ENCODE measurements at regions not wholly inside any gene's neighbourhood (a gene's known extent, or its start where the extent isn't known, plus 50 kb on each side); places are given as distances from the start of the nearest gene placed in this dataset.

GRCh38 chr13:55073000-55073399 lies 2044.4 kb downstream of the OLFM4 start:
- TF ChIP-seq, protein P1, sequence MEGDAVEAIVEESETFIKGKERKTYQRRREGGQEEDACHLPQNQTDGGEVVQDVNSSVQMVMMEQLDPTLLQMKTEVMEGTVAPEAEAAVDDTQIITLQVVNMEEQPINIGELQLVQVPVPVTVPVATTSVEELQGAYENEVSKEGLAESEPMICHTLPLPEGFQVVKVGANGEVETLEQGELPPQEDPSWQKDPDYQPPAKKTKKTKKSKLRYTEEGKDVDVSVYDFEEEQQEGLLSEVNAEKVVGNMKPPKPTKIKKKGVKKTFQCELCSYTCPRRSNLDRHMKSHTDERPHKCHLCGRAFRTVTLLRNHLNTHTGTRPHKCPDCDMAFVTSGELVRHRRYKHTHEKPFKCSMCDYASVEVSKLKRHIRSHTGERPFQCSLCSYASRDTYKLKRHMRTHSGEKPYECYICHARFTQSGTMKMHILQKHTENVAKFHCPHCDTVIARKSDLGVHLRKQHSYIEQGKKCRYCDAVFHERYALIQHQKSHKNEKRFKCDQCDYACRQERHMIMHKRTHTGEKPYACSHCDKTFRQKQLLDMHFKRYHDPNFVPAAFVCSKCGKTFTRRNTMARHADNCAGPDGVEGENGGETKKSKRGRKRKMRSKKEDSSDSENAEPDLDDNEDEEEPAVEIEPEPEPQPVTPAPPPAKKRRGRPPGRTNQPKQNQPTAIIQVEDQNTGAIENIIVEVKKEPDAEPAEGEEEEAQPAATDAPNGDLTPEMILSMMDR (IDR thresholded peaks at IDR 0.05) = no peak
- Histone ChIP-seq H3K27me3 (no peaks in the 10 kb centered on the region), H3K9me3 (no peaks in the 10 kb centered on the region), H3K27ac (no peak overlapping the region), H3K4me1 (no peaks in the 10 kb centered on the region), H3K4me3 (no peak overlapping the region), H3K36me3 (no peaks in the 10 kb centered on the region)
- DNase-seq (ENCODE audit: low spot score) = no peak

DNA sequence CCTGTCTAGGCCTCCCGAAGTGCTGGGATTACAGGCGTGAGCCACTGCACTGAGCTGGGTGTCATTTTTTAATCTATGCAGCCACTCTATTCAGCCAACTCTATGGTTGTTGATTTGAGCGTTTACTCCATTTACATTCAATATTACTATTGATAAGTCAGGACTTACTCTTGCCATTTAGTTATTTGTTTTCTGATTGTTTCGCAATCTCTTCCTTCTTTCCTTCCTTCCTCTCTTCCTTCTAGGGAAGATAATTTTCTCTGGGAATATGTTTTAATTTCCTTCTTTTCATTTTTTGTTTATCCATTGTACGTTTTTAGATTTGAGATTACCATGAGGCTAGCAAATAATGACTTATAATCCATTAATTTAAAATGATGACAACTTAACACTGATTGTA lies 2056.0 kb downstream of the OLFM4 start:
- H3K27ac ChIP-seq = no peak overlapping the region
- H3K9me3 ChIP-seq = no peaks in the 10 kb centered on the region
- H3K36me3 ChIP-seq = no peaks in the 10 kb centered on the region
- TF ChIP-seq, protein P1 (IDR thresholded peaks at IDR 0.05) = no peak
- no peaks in the 10 kb centered on the region for H3K27me3 ChIP-seq
- no peak overlapping the region for H3K4me3 ChIP-seq
- DNase-seq (ENCODE audit: low spot score) = no peak
- no peaks in the 10 kb centered on the region for H3K4me1 ChIP-seq

GRCh38 chr13:55087085-55087484 lies 2053.6 kb upstream of the PRR20A start:
- Histone ChIP-seq H3K9me3 (no peaks in the 10 kb centered on the region), H3K27ac (no peak overlapping the region), H3K36me3 (no peaks in the 10 kb centered on the region), H3K27me3 (no peaks in the 10 kb centered on the region), H3K4me3 (no peak overlapping the region), H3K4me1 (no peaks in the 10 kb centered on the region)
- no peak for DNase-seq (ENCODE audit: low spot score)
- TF ChIP-seq, protein P1 (IDR thresholded peaks at IDR 0.05) = no peak

- no peaks in the 10 kb centered on the region for H3K9me3 ChIP-seq
- H3K27ac ChIP-seq = no peak overlapping the region
- H3K36me3 ChIP-seq = no peaks in the 10 kb centered on the region
- TF ChIP-seq, protein P1 (IDR thresholded peaks at IDR 0.05) = no peak
- H3K27me3 ChIP-seq = no peaks in the 10 kb centered on the region
- DNase-seq (ENCODE audit: low spot score) = no peak
- no peaks in the 10 kb centered on the region for H3K4me1 ChIP-seq
- no peak overlapping the region for H3K4me3 ChIP-seq
Measured at GRCh38 chr13:55090612-55091011, 2050.1 kb upstream of the PRR20A start.

DNA sequence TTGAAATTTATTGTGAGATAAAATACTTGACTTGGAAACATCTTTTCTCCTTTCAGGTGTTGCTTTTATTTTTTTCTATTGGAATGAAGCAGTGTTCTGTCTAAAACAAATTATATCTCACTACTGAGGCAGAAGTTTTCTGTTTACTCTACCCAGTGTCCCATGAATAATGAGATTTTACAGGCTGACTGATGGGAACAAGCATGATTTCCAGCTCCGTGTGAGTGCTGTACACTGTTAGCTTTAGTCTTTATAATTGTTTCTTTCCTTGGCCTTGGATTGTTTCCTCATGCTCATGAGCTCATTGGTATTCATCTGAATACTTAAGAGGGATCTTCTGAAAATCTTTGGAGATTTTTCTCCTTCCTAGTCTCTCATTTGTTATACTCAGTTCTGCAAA lies 2049.5 kb upstream of the PRR20A start:
- H3K27ac ChIP-seq = no peak overlapping the region

GRCh38 chr13:55106509-55106908 lies 2034.2 kb upstream of the PRR20A start:
- H3K9me3 ChIP-seq = no peaks in the 10 kb centered on the region
- no peak for DNase-seq (ENCODE audit: low spot score)
- no peaks in the 10 kb centered on the region for H3K27me3 ChIP-seq

More for the DNA sequence above, 2049.5 kb upstream of the PRR20A start:
- no peaks in the 10 kb centered on the region for H3K27me3 ChIP-seq
- H3K36me3 ChIP-seq = no peaks in the 10 kb centered on the region
- no peak overlapping the region for H3K4me3 ChIP-seq
- no peaks in the 10 kb centered on the region for H3K9me3 ChIP-seq
- H3K4me1 ChIP-seq = no peaks in the 10 kb centered on the region
- no peak for DNase-seq (ENCODE audit: low spot score)
- TF ChIP-seq, protein P1 (IDR thresholded peaks at IDR 0.05) = no peak

More at GRCh38 chr13:55106509-55106908, 2034.2 kb upstream of the PRR20A start:
- Histone ChIP-seq H3K27ac (no peak overlapping the region), H3K4me1 (no peaks in the 10 kb centered on the region), H3K36me3 (no peaks in the 10 kb centered on the region), H3K4me3 (no peak overlapping the region)
- TF ChIP-seq, protein P1 (IDR thresholded peaks at IDR 0.05) = no peak

Measured in right atrium auricular region (tissue), 2 donors.